Peyer's patch (tissue), 4 donors: ENCODE measurements at regions not wholly inside any gene's neighbourhood (a gene's known extent, or its start where the extent isn't known, plus 50 kb on each side); places are given as distances from the start of the nearest gene placed in this dataset.

Experiments used
- POLR2A ChIP-seq, 2 donors: fragments of 450-650 bp; IDR thresholded peaks; one replicate each; pipeline ENCODE4 v1.5.1; 2017; ENCODE audit warnings: antibody characterized with exemption in 2 of 2, mild to moderate bottlenecking in 2 of 2, moderate library complexity in 2 of 2
- TF ChIP-seq, protein P1 (sequence below), 6 experiments: fragments of 450-650 bp in 4 of 6; fragments of 200-600 bp in 2 of 6; sonication (generic) in 1 of 6; IDR thresholded peaks; one replicate each; pipeline ENCODE4 v1.5.1; 2017 to 2019; ENCODE audit warnings: antibody characterized with exemption in 6 of 6, mild to moderate bottlenecking in 3 of 6, moderate library complexity in 1 of 6

- no peak for TF ChIP-seq POLR2A (IDR thresholded peaks at IDR 0.05)
- TF ChIP-seq, protein P1, sequence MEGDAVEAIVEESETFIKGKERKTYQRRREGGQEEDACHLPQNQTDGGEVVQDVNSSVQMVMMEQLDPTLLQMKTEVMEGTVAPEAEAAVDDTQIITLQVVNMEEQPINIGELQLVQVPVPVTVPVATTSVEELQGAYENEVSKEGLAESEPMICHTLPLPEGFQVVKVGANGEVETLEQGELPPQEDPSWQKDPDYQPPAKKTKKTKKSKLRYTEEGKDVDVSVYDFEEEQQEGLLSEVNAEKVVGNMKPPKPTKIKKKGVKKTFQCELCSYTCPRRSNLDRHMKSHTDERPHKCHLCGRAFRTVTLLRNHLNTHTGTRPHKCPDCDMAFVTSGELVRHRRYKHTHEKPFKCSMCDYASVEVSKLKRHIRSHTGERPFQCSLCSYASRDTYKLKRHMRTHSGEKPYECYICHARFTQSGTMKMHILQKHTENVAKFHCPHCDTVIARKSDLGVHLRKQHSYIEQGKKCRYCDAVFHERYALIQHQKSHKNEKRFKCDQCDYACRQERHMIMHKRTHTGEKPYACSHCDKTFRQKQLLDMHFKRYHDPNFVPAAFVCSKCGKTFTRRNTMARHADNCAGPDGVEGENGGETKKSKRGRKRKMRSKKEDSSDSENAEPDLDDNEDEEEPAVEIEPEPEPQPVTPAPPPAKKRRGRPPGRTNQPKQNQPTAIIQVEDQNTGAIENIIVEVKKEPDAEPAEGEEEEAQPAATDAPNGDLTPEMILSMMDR (IDR thresholded peaks at IDR 0.05) = no peak
Measured at GRCh38 chr21:14875186-14875585, 189.6 kb downstream of the NRIP1 start.
